ENCODE measurements at regions not wholly inside any gene's neighbourhood (a gene's known extent, or its start where the extent isn't known, plus 50 kb on each side); places are given as distances from the start of the nearest gene placed in this dataset.
"Not testable (repeated sequence)": the region's sequence is repeated elsewhere in the genome, so short reads cannot be mapped to it uniquely, and the experiment has no call there.

- not testable (repeated sequence) for H3K27me3 Mint-ChIP-seq; H3K4me1 Mint-ChIP-seq (ENCODE audit: unreplicated experiment); DNase-seq (ENCODE audit: extremely low spot score, unreplicated experiment); H3K36me3 Mint-ChIP-seq; H3K4me3 Mint-ChIP-seq; H3K27ac Mint-ChIP-seq; H3K9me3 Mint-ChIP-seq
Observed at GRCh38 chrX:35221391-35221790, 278.8 kb downstream of the FAM47B start.

GRCh38 chrX:35244088-35244741 is 301.6 kb downstream of the FAM47B start:
- H3K9me3 Mint-ChIP-seq, result no peaks in the 10 kb centered on the region
- no peak overlapping the region for H3K27ac Mint-ChIP-seq
- H3K36me3 Mint-ChIP-seq, result no peaks in the 10 kb centered on the region
- no peaks in the 10 kb centered on the region for H3K4me1 Mint-ChIP-seq (ENCODE audit: unreplicated experiment)
- no peak overlapping the region for H3K4me3 Mint-ChIP-seq
- no peaks in the 10 kb centered on the region for H3K27me3 Mint-ChIP-seq
- no peak for DNase-seq (ENCODE audit: extremely low spot score, unreplicated experiment)
- TF ChIP-seq CTCF (conservative IDR thresholded peaks at IDR 0.05), result no peak

GRCh38 chrX:35244796-35245508 is 302.4 kb downstream of the FAM47B start:
- DNase-seq (ENCODE audit: extremely low spot score, unreplicated experiment), result no peak
- Mint-ChIP-seq H3K27me3 (no peaks in the 10 kb centered on the region), H3K4me3 (no peak overlapping the region), H3K4me1 (ENCODE audit: unreplicated experiment) (no peaks in the 10 kb centered on the region), H3K9me3 (no peaks in the 10 kb centered on the region), H3K36me3 (no peaks in the 10 kb centered on the region), H3K27ac (no peak overlapping the region)
- no peak for TF ChIP-seq CTCF (conservative IDR thresholded peaks at IDR 0.05)

GRCh38 chrX:35251226-35251625 is 308.6 kb downstream of the FAM47B start:
- H3K27ac Mint-ChIP-seq, result no peak overlapping the region
- no peak for DNase-seq (ENCODE audit: extremely low spot score, unreplicated experiment)
- H3K36me3 Mint-ChIP-seq, result no peaks in the 10 kb centered on the region
- H3K27me3 Mint-ChIP-seq, result no peaks in the 10 kb centered on the region
- TF ChIP-seq CTCF (conservative IDR thresholded peaks at IDR 0.05), result no peak
- no peaks in the 10 kb centered on the region for H3K4me1 Mint-ChIP-seq (ENCODE audit: unreplicated experiment)
- H3K4me3 Mint-ChIP-seq, result no peak overlapping the region
- no peaks in the 10 kb centered on the region for H3K9me3 Mint-ChIP-seq

GRCh38 chrX:35276115-35276514 is 333.5 kb downstream of the FAM47B start:
- H3K9me3 Mint-ChIP-seq, result peaks cover 4% of the 10 kb centered on the region
- DNase-seq (ENCODE audit: extremely low spot score, unreplicated experiment), result no peak
- H3K4me1 Mint-ChIP-seq (ENCODE audit: unreplicated experiment), result no peaks in the 10 kb centered on the region
- no peak overlapping the region for H3K4me3 Mint-ChIP-seq
- H3K27me3 Mint-ChIP-seq, result no peaks in the 10 kb centered on the region
- no peaks in the 10 kb centered on the region for H3K36me3 Mint-ChIP-seq
- TF ChIP-seq CTCF (conservative IDR thresholded peaks at IDR 0.05), result no peak
- H3K27ac Mint-ChIP-seq, result no peak overlapping the region

- DNase-seq (ENCODE audit: extremely low spot score, unreplicated experiment), result no peak
- Mint-ChIP-seq H3K9me3 (peaks cover 12% of the 10 kb centered on the region), H3K4me3 (no peak overlapping the region), H3K27me3 (no peaks in the 10 kb centered on the region), H3K36me3 (no peaks in the 10 kb centered on the region), H3K4me1 (ENCODE audit: unreplicated experiment) (no peaks in the 10 kb centered on the region), H3K27ac (no peak overlapping the region)
- no peak for TF ChIP-seq CTCF (conservative IDR thresholded peaks at IDR 0.05)
Observed at GRCh38 chrX:35285289-35285962, 342.8 kb downstream of the FAM47B start.
